ENCODE measurements at regions not wholly inside any gene's neighbourhood (a gene's known extent, or its start where the extent isn't known, plus 50 kb on each side); places are given as distances from the start of the nearest gene placed in this dataset.
"Not testable (repeated sequence)": the region's sequence is repeated elsewhere in the genome, so short reads cannot be mapped to it uniquely, and the experiment has no call there.

DNA sequence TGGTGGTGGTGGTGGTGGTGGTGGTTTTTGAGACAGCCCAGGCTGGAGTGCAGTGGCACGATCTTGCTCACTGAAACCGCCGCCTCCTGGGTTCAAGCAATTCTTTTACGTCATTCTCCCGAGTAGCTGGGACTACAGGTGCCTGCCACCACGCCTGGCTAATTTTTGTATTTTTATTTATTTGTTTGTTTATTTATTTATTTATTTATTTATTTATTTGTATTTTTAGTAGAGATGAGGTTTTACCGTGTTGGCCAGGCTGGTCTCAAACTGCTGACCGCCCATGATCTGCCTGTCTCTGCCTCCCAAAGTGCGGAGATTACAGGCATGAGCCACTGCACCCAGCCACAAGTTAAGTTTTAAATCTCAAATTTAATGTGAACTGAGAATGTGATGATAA lies 126.5 kb downstream of the PCDH18 start:
- not testable (repeated sequence) for H3K9me3 ChIP-seq (ENCODE audit: control insufficient read depth, low read length); H3K14ac ChIP-seq (ENCODE audit: low read length in 2 of 2); H2AFZ ChIP-seq (ENCODE audit: low read depth, low read length); H4K8ac ChIP-seq (ENCODE audit: low read length); H4K91ac ChIP-seq (ENCODE audit: low read length); H3K27ac ChIP-seq (ENCODE audit: low read length, poor library complexity, severe bottlenecking); H2BK12ac ChIP-seq (ENCODE audit: low read length in 2 of 2); H3K18ac ChIP-seq (ENCODE audit: low read depth in 1 of 2, low read length in 2 of 2); H2BK120ac ChIP-seq (ENCODE audit: low read depth, low read length); H3K23ac ChIP-seq (ENCODE audit: low read length in 2 of 2); H3K4me1 ChIP-seq (ENCODE audit: control insufficient read depth, insufficient read depth, low read depth, low read length); H3K4me3 ChIP-seq (ENCODE audit: insufficient read depth in 1 of 2, low read depth in 1 of 2, low read length in 2 of 2); H3K9ac ChIP-seq (ENCODE audit: low read length); H3K36me3 ChIP-seq (ENCODE audit: control insufficient read depth in 1 of 2, insufficient read depth in 2 of 2, low read depth in 1 of 2, low read length in 2 of 2); H3K79me1 ChIP-seq (replicated peaks; ENCODE audit: low read length, poor library complexity, severe bottlenecking); H3K4me2 ChIP-seq (ENCODE audit: low read length, poor library complexity, severe bottlenecking); H2AK5ac ChIP-seq (ENCODE audit: low read length, severe bottlenecking); DNase-seq; H3K4ac ChIP-seq (ENCODE audit: low read depth in 1 of 2, low read length in 2 of 2); H3K27me3 ChIP-seq (ENCODE audit: control insufficient read depth in 1 of 2, insufficient read depth in 1 of 2, low read length in 2 of 2); H2BK5ac ChIP-seq (ENCODE audit: low read depth, low read length, poor library complexity, severe bottlenecking); H2BK15ac ChIP-seq (ENCODE audit: low read depth, poor library complexity, severe bottlenecking)
- 100% methylated on average over 3 of the region's 9 CpGs for WGBS

- WGBS, result 80% methylated on average over 1 of the region's 1 CpG
- H2BK15ac ChIP-seq (ENCODE audit: low read depth, poor library complexity, severe bottlenecking), result no peak overlapping the region
- no peak overlapping the region for H2AFZ ChIP-seq (ENCODE audit: low read depth, low read length)
- no peak overlapping the region for H3K4me3 ChIP-seq (ENCODE audit: insufficient read depth in 1 of 2, low read depth in 1 of 2, low read length in 2 of 2)
- no peak overlapping the region for H3K4me2 ChIP-seq (ENCODE audit: low read length, poor library complexity, severe bottlenecking)
- no peaks in the 10 kb centered on the region for H3K27me3 ChIP-seq (ENCODE audit: control insufficient read depth in 1 of 2, insufficient read depth in 1 of 2, low read length in 2 of 2)
- H3K9ac ChIP-seq (ENCODE audit: low read length), result peak overlapping the region; percentile 30
- DNase-seq, result no peak
- H2AK5ac ChIP-seq (ENCODE audit: low read length, severe bottlenecking), result no peak overlapping the region
- H3K4ac ChIP-seq (ENCODE audit: low read depth in 1 of 2, low read length in 2 of 2), result no peak overlapping the region
- no peak overlapping the region for H4K91ac ChIP-seq (ENCODE audit: low read length)
- no peak overlapping the region for H3K14ac ChIP-seq (ENCODE audit: low read length in 2 of 2)
- H2BK12ac ChIP-seq (ENCODE audit: low read length in 2 of 2), result no peak overlapping the region
- no peak overlapping the region for H3K27ac ChIP-seq (ENCODE audit: low read length, poor library complexity, severe bottlenecking)
- no peaks in the 10 kb centered on the region for H3K36me3 ChIP-seq (ENCODE audit: control insufficient read depth in 1 of 2, insufficient read depth in 2 of 2, low read depth in 1 of 2, low read length in 2 of 2)
- no peak overlapping the region for H2BK5ac ChIP-seq (ENCODE audit: low read depth, low read length, poor library complexity, severe bottlenecking)
- no peak overlapping the region for H3K23ac ChIP-seq (ENCODE audit: low read length in 2 of 2)
- H3K4me1 ChIP-seq (ENCODE audit: control insufficient read depth, insufficient read depth, low read depth, low read length), result no peaks in the 10 kb centered on the region
- H3K9me3 ChIP-seq (ENCODE audit: control insufficient read depth, low read length), result no peaks in the 10 kb centered on the region
- no peak overlapping the region for H3K18ac ChIP-seq (ENCODE audit: low read depth in 1 of 2, low read length in 2 of 2)
- no peaks in the 10 kb centered on the region for H3K79me1 ChIP-seq (replicated peaks; ENCODE audit: low read length, poor library complexity, severe bottlenecking)
- no peak overlapping the region for H4K8ac ChIP-seq (ENCODE audit: low read length)
- no peak overlapping the region for H2BK120ac ChIP-seq (ENCODE audit: low read depth, low read length)
These were observed 138.3 kb downstream of the PCDH18 start for GRCh38 chr4:137394018-137394417.

DNA sequence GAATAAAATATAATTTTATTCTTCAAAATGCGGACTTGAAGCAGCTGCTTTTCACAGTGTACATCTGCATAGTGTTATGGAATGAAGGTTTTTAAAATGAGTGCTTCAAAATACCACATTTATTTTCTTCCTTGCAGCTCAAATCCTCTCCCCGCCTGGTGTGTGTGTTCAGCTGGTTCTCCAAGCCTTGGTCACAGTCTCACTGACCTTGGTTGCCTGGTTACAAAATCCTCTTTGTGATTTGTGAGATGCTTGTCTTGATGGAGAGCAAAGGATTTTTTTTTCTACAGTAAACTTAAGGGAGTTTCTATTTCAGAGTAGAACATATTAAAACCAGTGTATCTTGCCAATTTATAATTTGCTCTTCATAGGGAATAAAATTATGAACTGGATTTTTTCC lies 139.2 kb downstream of the PCDH18 start:
- H3K9ac ChIP-seq (ENCODE audit: low read length), result peak overlapping the region; percentile 6
- WGBS, result 83% methylated on average over 1 of the region's 2 CpGs
- no peaks in the 10 kb centered on the region for H3K79me1 ChIP-seq (replicated peaks; ENCODE audit: low read length, poor library complexity, severe bottlenecking)
- no peaks in the 10 kb centered on the region for H3K36me3 ChIP-seq (ENCODE audit: control insufficient read depth in 1 of 2, insufficient read depth in 2 of 2, low read depth in 1 of 2, low read length in 2 of 2)
- H2BK12ac ChIP-seq (ENCODE audit: low read length in 2 of 2), result no peak overlapping the region
- H4K91ac ChIP-seq (ENCODE audit: low read length), result no peak overlapping the region
- H3K4me2 ChIP-seq (ENCODE audit: low read length, poor library complexity, severe bottlenecking), result no peak overlapping the region
- no peak overlapping the region for H3K14ac ChIP-seq (ENCODE audit: low read length in 2 of 2)
- no peaks in the 10 kb centered on the region for H3K27me3 ChIP-seq (ENCODE audit: control insufficient read depth in 1 of 2, insufficient read depth in 1 of 2, low read length in 2 of 2)
- H3K23ac ChIP-seq (ENCODE audit: low read length in 2 of 2), result no peak overlapping the region
- no peak overlapping the region for H3K4ac ChIP-seq (ENCODE audit: low read depth in 1 of 2, low read length in 2 of 2)
- no peaks in the 10 kb centered on the region for H3K4me1 ChIP-seq (ENCODE audit: control insufficient read depth, insufficient read depth, low read depth, low read length)
- H3K9me3 ChIP-seq (ENCODE audit: control insufficient read depth, low read length), result no peaks in the 10 kb centered on the region
- H4K8ac ChIP-seq (ENCODE audit: low read length), result no peak overlapping the region
- H2BK15ac ChIP-seq (ENCODE audit: low read depth, poor library complexity, severe bottlenecking), result no peak overlapping the region
- no peak overlapping the region for H2BK120ac ChIP-seq (ENCODE audit: low read depth, low read length)
- H2BK5ac ChIP-seq (ENCODE audit: low read depth, low read length, poor library complexity, severe bottlenecking), result no peak overlapping the region
- no peak overlapping the region for H3K4me3 ChIP-seq (ENCODE audit: insufficient read depth in 1 of 2, low read depth in 1 of 2, low read length in 2 of 2)
- H2AK5ac ChIP-seq (ENCODE audit: low read length, severe bottlenecking), result no peak overlapping the region
- H2AFZ ChIP-seq (ENCODE audit: low read depth, low read length), result no peak overlapping the region
- no peak overlapping the region for H3K27ac ChIP-seq (ENCODE audit: low read length, poor library complexity, severe bottlenecking)
- DNase-seq, result peak; percentile 16
- peak overlapping the region in 1 of 2 experiments; percentile 52 for H3K18ac ChIP-seq (ENCODE audit: low read depth in 1 of 2, low read length in 2 of 2)

DNA sequence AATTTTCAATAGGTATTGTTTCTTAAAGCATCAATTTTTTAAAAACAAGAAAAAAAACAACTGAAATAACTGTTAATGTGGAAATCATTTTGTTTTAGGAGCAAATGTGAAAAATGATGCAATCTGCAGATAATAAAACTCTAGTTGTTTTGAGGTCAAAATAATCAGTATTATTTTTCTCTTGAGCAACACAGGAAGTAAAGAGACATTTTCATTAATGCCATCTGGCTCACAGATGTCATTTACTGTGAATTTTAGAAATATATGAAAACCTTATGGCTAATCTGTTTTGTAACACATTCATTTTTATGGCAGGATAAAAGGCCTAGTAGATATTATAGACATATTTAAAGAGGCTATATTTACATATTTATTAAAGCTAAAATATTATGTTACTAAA lies 141.6 kb downstream of the PCDH18 start:
- H4K91ac ChIP-seq (ENCODE audit: low read length), result no peak overlapping the region
- no peak overlapping the region for H2BK5ac ChIP-seq (ENCODE audit: low read depth, low read length, poor library complexity, severe bottlenecking)
- no peaks in the 10 kb centered on the region for H3K79me1 ChIP-seq (replicated peaks; ENCODE audit: low read length, poor library complexity, severe bottlenecking)
- H2AK5ac ChIP-seq (ENCODE audit: low read length, severe bottlenecking), result no peak overlapping the region
- no peaks in the 10 kb centered on the region for H3K36me3 ChIP-seq (ENCODE audit: control insufficient read depth in 1 of 2, insufficient read depth in 2 of 2, low read depth in 1 of 2, low read length in 2 of 2)
- H2AFZ ChIP-seq (ENCODE audit: low read depth, low read length), result no peak overlapping the region
- H3K14ac ChIP-seq (ENCODE audit: low read length in 2 of 2), result no peak overlapping the region
- H3K9me3 ChIP-seq (ENCODE audit: control insufficient read depth, low read length), result no peaks in the 10 kb centered on the region
- H2BK15ac ChIP-seq (ENCODE audit: low read depth, poor library complexity, severe bottlenecking), result no peak overlapping the region
- H3K18ac ChIP-seq (ENCODE audit: low read depth in 1 of 2, low read length in 2 of 2), result no peak overlapping the region
- H3K4me2 ChIP-seq (ENCODE audit: low read length, poor library complexity, severe bottlenecking), result no peak overlapping the region
- no peak overlapping the region for H2BK12ac ChIP-seq (ENCODE audit: low read length in 2 of 2)
- H3K27me3 ChIP-seq (ENCODE audit: control insufficient read depth in 1 of 2, insufficient read depth in 1 of 2, low read length in 2 of 2), result no peaks in the 10 kb centered on the region
- H3K23ac ChIP-seq (ENCODE audit: low read length in 2 of 2), result no peak overlapping the region
- H4K8ac ChIP-seq (ENCODE audit: low read length), result no peak overlapping the region
- no peak overlapping the region for H2BK120ac ChIP-seq (ENCODE audit: low read depth, low read length)
- no peak for DNase-seq
- no peak overlapping the region for H3K27ac ChIP-seq (ENCODE audit: low read length, poor library complexity, severe bottlenecking)
- no peaks in the 10 kb centered on the region for H3K4me1 ChIP-seq (ENCODE audit: control insufficient read depth, insufficient read depth, low read depth, low read length)
- no peak overlapping the region for H3K4me3 ChIP-seq (ENCODE audit: insufficient read depth in 1 of 2, low read depth in 1 of 2, low read length in 2 of 2)
- no peak overlapping the region for H3K4ac ChIP-seq (ENCODE audit: low read depth in 1 of 2, low read length in 2 of 2)
- peak overlapping the region; percentile 53 for H3K9ac ChIP-seq (ENCODE audit: low read length)
